Panc1 (cell line): ENCODE measurements at regions not wholly inside any gene's neighbourhood (a gene's known extent, or its start where the extent isn't known, plus 50 kb on each side); places are given as distances from the start of the nearest gene placed in this dataset.

Source experiments
- ATAC-seq: fragments of 200-7000 bp; cut with Tn5 transposase; 2 replicates; pipeline ENCODE4 v1.9.1; 2020; ENCODE audit warnings: mild to moderate bottlenecking, moderate library complexity
- BruUV-seq: library from RNA; stranded (reverse); fragments of 400-500 nt; replicated peaks from 2 replicates; lab custom pipeline; 2021; lab: Mats Ljungman, UMichigan
- CTCF ChIA-PET: fragments of 300-600 bp; sonication (Branson Sonifier 250); formaldehyde crosslinking; loops from one replicate; lab custom pipeline; 2022; ENCODE audit warnings: antibody characterized with exemption; lab: Charles Lee
- POLR2A ChIA-PET: fragments of 300-600 bp; sonication (Branson Sonifier 250); formaldehyde crosslinking; loops from one replicate; lab custom pipeline; 2022; ENCODE audit warnings: antibody characterized with exemption; lab: Charles Lee
- DNase-seq: peaks from one replicate; pipeline ENCODE4 v3.0.0-alpha.2; 2010; ENCODE audit warnings: low read depth, low spot score
- H3K27ac ChIP-seq: 2 replicates; pipeline ENCODE4 v1.5.1; 2011; ENCODE audit warnings: mild to moderate bottlenecking, low read length, inconsistent platforms
- H3K27me3 ChIP-seq: fragments of 200-500 bp; sonication (Bioruptor generic); 2 replicates; pipeline ENCODE4 v1.6.0; 2014; ENCODE audit warnings: low read length, inconsistent platforms; ENCODE audit not compliant: control insufficient read depth, insufficient read depth
- H3K36me3 ChIP-seq: fragments of 200-500 bp; sonication (Bioruptor generic); 2 replicates; pipeline ENCODE4 v1.5.1; 2014; ENCODE audit warnings: inconsistent platforms, mild to moderate bottlenecking, low read length, moderate library complexity; ENCODE audit not compliant: control insufficient read depth, insufficient read depth
- H3K4me1 ChIP-seq: 2 replicates; pipeline ENCODE4 v1.5.1; 2011; ENCODE audit warnings: inconsistent platforms, mild to moderate bottlenecking, low read length, moderate library complexity; ENCODE audit not compliant: control insufficient read depth, insufficient read depth
- H3K4me3 ChIP-seq, 2 experiments: 2 replicates each; pipeline ENCODE4 v1.5.1; 2011 to 2012; ENCODE audit warnings: low read depth in 2 of 2, low read length in 2 of 2, mild to moderate bottlenecking in 2 of 2, inconsistent platforms in 1 of 2, moderate library complexity in 1 of 2
- H3K9me3 ChIP-seq: fragments of 200-500 bp; sonication (Bioruptor generic); 2 replicates; pipeline ENCODE4 v1.5.1; 2014; ENCODE audit warnings: low read depth, mild to moderate bottlenecking, inconsistent platforms, low read length, moderate library complexity; ENCODE audit not compliant: control insufficient read depth, insufficient read depth
- POLR2AphosphoS5 ChIP-seq: IDR thresholded peaks from 2 replicates; pipeline ENCODE4 v1.6.1; 2012; ENCODE audit warnings: mild to moderate bottlenecking, low read depth, low read length, moderate library complexity
- SIN3A ChIP-seq: IDR thresholded peaks from 2 replicates; pipeline ENCODE4 v1.6.1; 2012; ENCODE audit warnings: low read depth, mild to moderate bottlenecking, low read length, moderate library complexity, borderline replicate concordance; ENCODE audit not compliant: insufficient read depth
- TCF7L2 ChIP-seq: IDR thresholded peaks from 2 replicates; pipeline ENCODE4 v1.6.1; 2011; ENCODE audit warnings: mild to moderate bottlenecking, low read depth, low read length, inconsistent platforms
- in situ Hi-C: cut with HindIII; loops from 2 replicates; pipeline ENCODE4 v1.10.0; 2016; ENCODE audit warnings: low sequenced_read_pairs, low pct_unique_long_range_greater_than_20kb
- intact Hi-C: fragments of 100-400 bp; cut with micrococcal nuclease; formaldehyde crosslinking; loops from one replicate; pipeline ENCODE4 v1.10.0; 2022; ENCODE audit not compliant: unreplicated experiment
- TF ChIP-seq, protein P1 (sequence below): fragments of 450-650 bp; IDR thresholded peaks from 2 replicates; pipeline ENCODE4 v1.5.1; 2017; ENCODE audit warnings: mild to moderate bottlenecking
- TF ChIP-seq, protein P2 (sequence below), 2 experiments: IDR thresholded peaks; 2 replicates each; pipeline ENCODE4 v1.6.1; 2011 to 2012; ENCODE audit warnings: low read depth in 2 of 2, control low read depth in 1 of 2, low read length in 1 of 2, mild to moderate bottlenecking in 1 of 2, moderate library complexity in 1 of 2; ENCODE audit not compliant: insufficient read depth in 1 of 2

DNA sequence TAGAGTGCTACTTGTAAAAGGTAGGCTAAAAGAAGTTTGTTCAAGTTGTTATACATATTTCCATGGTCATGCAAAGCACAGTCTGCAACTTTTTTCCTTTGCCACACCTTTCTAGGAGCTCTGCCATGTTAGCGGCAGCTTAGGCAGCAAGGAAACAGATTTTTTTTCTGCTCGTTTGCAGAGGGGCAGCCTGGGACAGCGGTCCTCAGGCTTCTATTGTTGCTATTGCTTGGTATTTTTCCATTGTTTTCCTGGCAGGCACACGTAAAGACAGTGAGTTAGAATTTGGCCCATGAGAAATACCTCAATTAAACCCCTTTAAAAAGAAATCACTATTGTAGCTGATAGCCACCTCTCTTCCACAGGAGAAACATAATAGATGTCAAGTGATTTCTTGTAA is 391.4 kb downstream of the SH2D1A start:
- in situ Hi-C loops, result no loop called here
- no peaks in the 10 kb centered on the region for H3K9me3 ChIP-seq
- CTCF ChIA-PET, result no interaction called here
- no peaks in the 10 kb centered on the region for H3K4me1 ChIP-seq
- no peak overlapping the region for H3K27ac ChIP-seq
- ATAC-seq (no peak), DNase-seq (no peak)
- H3K36me3 ChIP-seq, result no peaks in the 10 kb centered on the region
- TF ChIP-seq SIN3A, result no peak
- TF ChIP-seq POLR2AphosphoS5, result no peak
- TF ChIP-seq, protein P1, sequence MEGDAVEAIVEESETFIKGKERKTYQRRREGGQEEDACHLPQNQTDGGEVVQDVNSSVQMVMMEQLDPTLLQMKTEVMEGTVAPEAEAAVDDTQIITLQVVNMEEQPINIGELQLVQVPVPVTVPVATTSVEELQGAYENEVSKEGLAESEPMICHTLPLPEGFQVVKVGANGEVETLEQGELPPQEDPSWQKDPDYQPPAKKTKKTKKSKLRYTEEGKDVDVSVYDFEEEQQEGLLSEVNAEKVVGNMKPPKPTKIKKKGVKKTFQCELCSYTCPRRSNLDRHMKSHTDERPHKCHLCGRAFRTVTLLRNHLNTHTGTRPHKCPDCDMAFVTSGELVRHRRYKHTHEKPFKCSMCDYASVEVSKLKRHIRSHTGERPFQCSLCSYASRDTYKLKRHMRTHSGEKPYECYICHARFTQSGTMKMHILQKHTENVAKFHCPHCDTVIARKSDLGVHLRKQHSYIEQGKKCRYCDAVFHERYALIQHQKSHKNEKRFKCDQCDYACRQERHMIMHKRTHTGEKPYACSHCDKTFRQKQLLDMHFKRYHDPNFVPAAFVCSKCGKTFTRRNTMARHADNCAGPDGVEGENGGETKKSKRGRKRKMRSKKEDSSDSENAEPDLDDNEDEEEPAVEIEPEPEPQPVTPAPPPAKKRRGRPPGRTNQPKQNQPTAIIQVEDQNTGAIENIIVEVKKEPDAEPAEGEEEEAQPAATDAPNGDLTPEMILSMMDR, result no peak
- no peak for TF ChIP-seq TCF7L2
- TF ChIP-seq, protein P2, sequence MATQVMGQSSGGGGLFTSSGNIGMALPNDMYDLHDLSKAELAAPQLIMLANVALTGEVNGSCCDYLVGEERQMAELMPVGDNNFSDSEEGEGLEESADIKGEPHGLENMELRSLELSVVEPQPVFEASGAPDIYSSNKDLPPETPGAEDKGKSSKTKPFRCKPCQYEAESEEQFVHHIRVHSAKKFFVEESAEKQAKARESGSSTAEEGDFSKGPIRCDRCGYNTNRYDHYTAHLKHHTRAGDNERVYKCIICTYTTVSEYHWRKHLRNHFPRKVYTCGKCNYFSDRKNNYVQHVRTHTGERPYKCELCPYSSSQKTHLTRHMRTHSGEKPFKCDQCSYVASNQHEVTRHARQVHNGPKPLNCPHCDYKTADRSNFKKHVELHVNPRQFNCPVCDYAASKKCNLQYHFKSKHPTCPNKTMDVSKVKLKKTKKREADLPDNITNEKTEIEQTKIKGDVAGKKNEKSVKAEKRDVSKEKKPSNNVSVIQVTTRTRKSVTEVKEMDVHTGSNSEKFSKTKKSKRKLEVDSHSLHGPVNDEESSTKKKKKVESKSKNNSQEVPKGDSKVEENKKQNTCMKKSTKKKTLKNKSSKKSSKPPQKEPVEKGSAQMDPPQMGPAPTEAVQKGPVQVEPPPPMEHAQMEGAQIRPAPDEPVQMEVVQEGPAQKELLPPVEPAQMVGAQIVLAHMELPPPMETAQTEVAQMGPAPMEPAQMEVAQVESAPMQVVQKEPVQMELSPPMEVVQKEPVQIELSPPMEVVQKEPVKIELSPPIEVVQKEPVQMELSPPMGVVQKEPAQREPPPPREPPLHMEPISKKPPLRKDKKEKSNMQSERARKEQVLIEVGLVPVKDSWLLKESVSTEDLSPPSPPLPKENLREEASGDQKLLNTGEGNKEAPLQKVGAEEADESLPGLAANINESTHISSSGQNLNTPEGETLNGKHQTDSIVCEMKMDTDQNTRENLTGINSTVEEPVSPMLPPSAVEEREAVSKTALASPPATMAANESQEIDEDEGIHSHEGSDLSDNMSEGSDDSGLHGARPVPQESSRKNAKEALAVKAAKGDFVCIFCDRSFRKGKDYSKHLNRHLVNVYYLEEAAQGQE (IDR thresholded peaks at IDR 0.05; ENCODE audit: insufficient read depth in 1 of 2, low read depth in 2 of 2, low read length in 1 of 2), result no peak
- H3K27me3 ChIP-seq, result no peaks in the 10 kb centered on the region
- H3K4me3 ChIP-seq, result no peak overlapping the region
- BruUV-seq, result no TSS peak
- intact Hi-C loops, result no loop called here
- POLR2A ChIA-PET, result no interaction called here

DNA sequence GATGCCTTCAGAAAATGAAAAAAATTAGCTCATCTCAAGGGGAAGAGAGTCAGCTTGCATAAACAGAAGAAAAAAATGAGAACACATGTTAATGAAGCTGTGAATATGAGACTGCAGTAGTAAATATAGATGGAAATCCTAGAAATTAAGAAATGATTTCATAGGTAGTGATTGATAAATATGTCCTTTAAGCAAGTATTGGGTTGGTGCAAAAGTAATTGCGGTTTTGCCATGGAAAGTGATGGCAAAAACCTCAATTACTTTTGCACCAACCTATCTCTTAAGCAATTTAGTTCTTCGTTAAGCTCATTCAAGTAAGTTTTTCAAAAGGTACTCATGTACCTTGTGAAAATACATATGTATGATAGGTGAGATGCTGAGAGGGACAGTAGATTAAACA is 400.9 kb downstream of the SH2D1A start:
- BruUV-seq, result no TSS peak
- H3K36me3 ChIP-seq, result no peaks in the 10 kb centered on the region
- intact Hi-C loops, result no loop called here
- POLR2A ChIA-PET, result no interaction called here
- no peak for DNase-seq
- H3K4me3 ChIP-seq, result no peak overlapping the region
- H3K27me3 ChIP-seq, result no peaks in the 10 kb centered on the region
- no peak overlapping the region for H3K27ac ChIP-seq
- in situ Hi-C loops, result no loop called here
- H3K9me3 ChIP-seq, result no peaks in the 10 kb centered on the region
- no peaks in the 10 kb centered on the region for H3K4me1 ChIP-seq
- TF ChIP-seq SIN3A (no peak), TCF7L2 (no peak), POLR2AphosphoS5 (no peak)
- TF ChIP-seq, protein P2 (IDR thresholded peaks at IDR 0.05; ENCODE audit: insufficient read depth in 1 of 2, low read depth in 2 of 2, low read length in 1 of 2), result no peak
- TF ChIP-seq, protein P1, result no peak
- CTCF ChIA-PET, result no interaction called here
- ATAC-seq, result no peak
